OCI-LY3 (cell line): ENCODE measurements at regions not wholly inside any gene's neighbourhood (a gene's known extent, or its start where the extent isn't known, plus 50 kb on each side); places are given as distances from the start of the nearest gene placed in this dataset.

Source experiments
- EZH2phosphoT487 ChIP-seq: fragments of 200-600 bp; shearing (Covaris generic); IDR thresholded peaks from 2 replicates; pipeline ENCODE4 v1.6.1; 2018; ENCODE audit warnings: antibody characterized with exemption, mixed run types, low read depth
- TF ChIP-seq, protein P1 (sequence below): fragments of 200-600, 300-600 bp; sonication (generic); IDR thresholded peaks from 2 replicates; pipeline ENCODE4 v1.5.1; 2014; ENCODE audit warnings: antibody characterized with exemption, low read length, low read depth

DNA sequence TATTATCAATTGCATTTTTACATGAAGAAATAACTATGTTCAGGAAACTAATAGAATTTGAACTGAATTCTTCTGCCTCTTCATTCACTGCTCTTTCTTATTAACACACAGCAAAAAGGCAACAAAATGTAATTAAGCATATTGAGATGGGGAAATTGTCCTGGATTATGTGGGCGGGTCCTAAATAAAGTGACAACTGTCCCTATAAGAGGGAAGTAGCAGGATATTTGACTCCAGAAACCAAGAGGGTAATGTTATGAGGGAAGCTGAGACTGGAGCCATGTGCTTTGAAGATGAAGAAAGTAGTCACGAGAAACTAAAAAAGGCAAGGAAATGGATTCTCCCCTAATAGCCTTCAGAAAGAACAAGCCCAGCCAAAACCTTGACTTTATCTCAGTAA is 311.2 kb upstream of the PIK3R1 start:
- TF ChIP-seq, protein P1, sequence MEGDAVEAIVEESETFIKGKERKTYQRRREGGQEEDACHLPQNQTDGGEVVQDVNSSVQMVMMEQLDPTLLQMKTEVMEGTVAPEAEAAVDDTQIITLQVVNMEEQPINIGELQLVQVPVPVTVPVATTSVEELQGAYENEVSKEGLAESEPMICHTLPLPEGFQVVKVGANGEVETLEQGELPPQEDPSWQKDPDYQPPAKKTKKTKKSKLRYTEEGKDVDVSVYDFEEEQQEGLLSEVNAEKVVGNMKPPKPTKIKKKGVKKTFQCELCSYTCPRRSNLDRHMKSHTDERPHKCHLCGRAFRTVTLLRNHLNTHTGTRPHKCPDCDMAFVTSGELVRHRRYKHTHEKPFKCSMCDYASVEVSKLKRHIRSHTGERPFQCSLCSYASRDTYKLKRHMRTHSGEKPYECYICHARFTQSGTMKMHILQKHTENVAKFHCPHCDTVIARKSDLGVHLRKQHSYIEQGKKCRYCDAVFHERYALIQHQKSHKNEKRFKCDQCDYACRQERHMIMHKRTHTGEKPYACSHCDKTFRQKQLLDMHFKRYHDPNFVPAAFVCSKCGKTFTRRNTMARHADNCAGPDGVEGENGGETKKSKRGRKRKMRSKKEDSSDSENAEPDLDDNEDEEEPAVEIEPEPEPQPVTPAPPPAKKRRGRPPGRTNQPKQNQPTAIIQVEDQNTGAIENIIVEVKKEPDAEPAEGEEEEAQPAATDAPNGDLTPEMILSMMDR, result no peak
- no peak for TF ChIP-seq EZH2phosphoT487
